Natural killer cell (primary cell): ENCODE measurements at regions not wholly inside any gene's neighbourhood (a gene's known extent, or its start where the extent isn't known, plus 50 kb on each side); places are given as distances from the start of the nearest gene placed in this dataset.

Experiments used
- ATAC-seq, 3 donors: fragments of 150-1000 bp in 2 of 3; fragments of 200-7000 bp in 1 of 3; cut with Tn5 transposase; 1 replicate in 1 of 3; 2 replicates in 2 of 3; pipeline ENCODE4 v1.10.0; 2021; ENCODE audit warnings: mild to moderate bottlenecking in 2 of 3, moderate library complexity in 2 of 3
- DNase-seq, 2 donors: peaks; one replicate each; pipeline versions ENCODE4 v3.0.0 to v3.0.0-alpha.2; 2013 to 2021; ENCODE audit warnings: mixed read lengths in 1 of 2
- H3K27ac ChIP-seq: one replicate; pipeline ENCODE4 v1.5.1; 2013; ENCODE audit warnings: mild to moderate bottlenecking, low read length
- H3K27me3 ChIP-seq: one replicate; pipeline ENCODE4 v1.6.1; 2013; ENCODE audit warnings: low read length; ENCODE audit not compliant: control insufficient read depth, insufficient read depth
- H3K36me3 ChIP-seq: one replicate; pipeline ENCODE4 v1.6.1; 2013; ENCODE audit warnings: low read length; ENCODE audit not compliant: control insufficient read depth, insufficient read depth
- H3K4me1 ChIP-seq: one replicate; pipeline ENCODE4 v1.6.1; 2013; ENCODE audit warnings: low read length; ENCODE audit not compliant: control insufficient read depth, insufficient read depth
- H3K4me3 ChIP-seq: one replicate; pipeline ENCODE4 v1.5.1; 2013; ENCODE audit warnings: low read length
- H3K9me3 ChIP-seq: one replicate; pipeline ENCODE4 v1.6.1; 2013; ENCODE audit warnings: low read length; ENCODE audit not compliant: control insufficient read depth, insufficient read depth
- H3K27ac Mint-ChIP-seq, 2 donors: one replicate each; pipeline ENCODE4 v1.8.0; 2022; ENCODE audit warnings: mild to moderate bottlenecking in 2 of 2, mixed read lengths in 2 of 2, moderate library complexity in 1 of 2
- H3K27me3 Mint-ChIP-seq, 2 donors: one replicate each; pipeline ENCODE4 v1.8.0; 2022; ENCODE audit warnings: low read depth in 2 of 2, mixed read lengths in 2 of 2
- H3K36me3 Mint-ChIP-seq: one replicate; pipeline ENCODE4 v1.8.0; 2022; ENCODE audit warnings: mixed read lengths
- H3K4me1 Mint-ChIP-seq, 2 donors: one replicate each; pipeline ENCODE4 v1.8.0; 2022; ENCODE audit warnings: mixed read lengths in 2 of 2
- H3K4me3 Mint-ChIP-seq: one replicate; pipeline ENCODE4 v1.8.0; 2022; ENCODE audit warnings: mild to moderate bottlenecking, moderate library complexity, mixed read lengths
- H3K9me3 Mint-ChIP-seq, 2 donors: one replicate each; pipeline ENCODE4 v1.8.0; 2022; ENCODE audit warnings: mixed read lengths in 2 of 2
- CTCF ChIP-seq: fragments of 200-600 bp; IDR thresholded peaks from one replicate; pipeline ENCODE4 v1.8.0; 2022; ENCODE audit warnings: antibody characterized with exemption
- WGBS: methylation state at CpG from one replicate; pipeline ENCODE4 v1.1.7; 2013; ENCODE audit warnings: missing lambda C conversion rate; ENCODE audit not compliant: insufficient coverage; 5-methylcytosine and 5-hydroxymethylcytosine counted together
- intact Hi-C: fragments of 100-400 bp; cut with micrococcal nuclease; formaldehyde crosslinking; loops from one replicate; pipeline ENCODE4 v1.14.2; 2022

DNA sequence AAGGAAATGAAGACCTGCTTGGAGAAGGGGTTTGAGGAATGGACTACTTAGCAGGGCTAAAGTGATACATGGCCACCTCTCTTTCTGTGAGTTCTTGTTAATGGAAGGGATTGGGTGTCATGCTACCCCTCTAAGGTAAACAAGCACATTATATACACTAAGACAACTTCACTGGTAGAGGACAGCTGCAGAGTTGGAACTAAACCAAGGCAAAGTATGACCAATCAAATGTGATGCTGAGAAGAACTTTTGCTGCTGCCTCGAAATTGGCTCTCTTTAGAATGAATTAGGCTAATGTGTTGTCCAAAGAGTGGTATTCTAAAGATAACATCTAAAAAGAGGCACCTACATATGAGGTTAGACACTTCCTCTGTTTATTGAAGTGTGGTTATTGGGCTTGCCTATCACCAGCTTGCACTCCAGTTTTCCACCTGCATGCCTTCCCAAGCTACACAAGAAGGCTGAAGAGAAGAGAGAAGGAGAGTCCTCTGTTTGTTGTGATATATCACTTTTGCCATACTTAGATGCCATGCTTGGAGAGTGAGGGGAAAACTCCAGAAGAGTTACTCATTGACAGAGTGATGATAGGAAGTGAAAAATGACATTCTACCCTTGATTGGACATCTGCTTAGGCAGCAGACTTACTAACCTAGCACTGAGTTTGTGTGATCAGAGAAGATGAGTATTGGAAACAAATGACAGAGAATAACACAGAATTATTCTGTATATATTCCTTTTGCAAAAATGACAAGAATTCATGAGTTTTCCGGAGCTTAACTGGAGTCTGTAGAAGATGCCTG, 536.1 kb downstream of the ZNF608 start:
- no peaks in the 10 kb centered on the region for H3K4me1 Mint-ChIP-seq
- H3K4me3 Mint-ChIP-seq, result no peak overlapping the region
- H3K36me3 ChIP-seq, result no peaks in the 10 kb centered on the region
- ATAC-seq, result no peak
- H3K27me3 ChIP-seq, result no peaks in the 10 kb centered on the region
- peaks cover 9 to 16% of the 10 kb centered on the region in 2 donors for H3K9me3 Mint-ChIP-seq
- H3K27ac ChIP-seq, result no peak overlapping the region
- 54% methylated on average over 2 of the region's 2 CpGs for WGBS
- H3K27ac Mint-ChIP-seq, result no peak overlapping the region
- H3K27me3 Mint-ChIP-seq, result no peaks in the 10 kb centered on the region
- no peak for TF ChIP-seq CTCF
- no peaks in the 10 kb centered on the region for H3K4me1 ChIP-seq
- no peaks in the 10 kb centered on the region for H3K36me3 Mint-ChIP-seq
- intact Hi-C loops, result no loop called here
- no peak for DNase-seq
- no peak overlapping the region for H3K4me3 ChIP-seq
- no peaks in the 10 kb centered on the region for H3K9me3 ChIP-seq

DNA sequence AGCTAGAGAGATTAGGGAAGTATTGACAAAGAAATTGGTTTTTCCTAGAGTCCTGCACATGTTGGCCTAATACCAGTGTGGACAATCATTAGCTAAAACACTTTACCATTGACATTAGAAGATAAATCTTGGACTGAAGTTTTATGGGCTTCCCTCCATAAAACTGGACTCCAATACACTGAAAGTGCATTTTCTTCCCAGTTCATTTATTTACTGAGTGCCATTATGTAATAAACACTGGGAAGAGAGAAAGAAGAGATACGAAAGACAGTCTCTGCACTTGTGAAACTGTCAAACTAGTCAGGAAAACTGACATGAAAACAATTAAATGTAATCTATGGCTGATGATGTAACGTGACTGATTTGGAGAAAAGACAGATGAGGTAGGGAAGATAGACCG, 539.3 kb downstream of the ZNF608 start:
- Histone ChIP-seq H3K36me3 (no peaks in the 10 kb centered on the region), H3K27me3 (no peaks in the 10 kb centered on the region), H3K4me1 (no peaks in the 10 kb centered on the region), H3K4me3 (no peak overlapping the region), H3K9me3 (peaks cover 5% of the 10 kb centered on the region), H3K27ac (no peak overlapping the region)
- DNase-seq, result no peak
- no peaks in the 10 kb centered on the region for H3K4me1 Mint-ChIP-seq
- no peak for ATAC-seq
- 90% methylated on average over 3 of the region's 3 CpGs for WGBS
- intact Hi-C loops, result no loop called here
- no peaks in the 10 kb centered on the region for H3K36me3 Mint-ChIP-seq
- no peaks in the 10 kb centered on the region for H3K27me3 Mint-ChIP-seq
- TF ChIP-seq CTCF, result no peak
- H3K27ac Mint-ChIP-seq, result no peak overlapping the region
- H3K4me3 Mint-ChIP-seq, result no peak overlapping the region
- H3K9me3 Mint-ChIP-seq, result peaks cover 7 to 9% of the 10 kb centered on the region in 2 donors

GRCh38 chr5:124206540-124206939, 539.9 kb downstream of the ZNF608 start:
- no peak for TF ChIP-seq CTCF
- Mint-ChIP-seq H3K36me3 (no peaks in the 10 kb centered on the region), H3K27ac (no peak overlapping the region), H3K27me3 (no peaks in the 10 kb centered on the region), H3K4me3 (no peak overlapping the region), H3K9me3 (peaks cover 7 to 9% of the 10 kb centered on the region in 2 donors), H3K4me1 (no peaks in the 10 kb centered on the region)
- no peak for DNase-seq
- 100% methylated on average over 2 of the region's 2 CpGs for WGBS
- no peak overlapping the region for H3K4me3 ChIP-seq
- intact Hi-C loops, result no loop called here
- H3K4me1 ChIP-seq, result no peaks in the 10 kb centered on the region
- H3K9me3 ChIP-seq, result peaks cover 5% of the 10 kb centered on the region
- H3K27me3 ChIP-seq, result no peaks in the 10 kb centered on the region
- H3K27ac ChIP-seq, result no peak overlapping the region
- no peaks in the 10 kb centered on the region for H3K36me3 ChIP-seq
- no peak for ATAC-seq

GRCh38 chr5:124203303-124203702, 543.1 kb downstream of the ZNF608 start:
- Histone ChIP-seq H3K4me3 (no peak overlapping the region), H3K9me3 (peaks cover 5% of the 10 kb centered on the region), H3K27me3 (no peaks in the 10 kb centered on the region), H3K4me1 (no peaks in the 10 kb centered on the region), H3K36me3 (no peaks in the 10 kb centered on the region), H3K27ac (no peak overlapping the region)
- Mint-ChIP-seq H3K4me1 (no peaks in the 10 kb centered on the region), H3K36me3 (no peaks in the 10 kb centered on the region), H3K27me3 (no peaks in the 10 kb centered on the region), H3K27ac (no peak overlapping the region), H3K4me3 (no peak overlapping the region), H3K9me3 (peaks cover 5 to 13% of the 10 kb centered on the region in 2 donors)
- no peak for TF ChIP-seq CTCF
- DNase-seq (no peak), ATAC-seq (no peak)
- intact Hi-C loops, result no loop called here
- 90% methylated on average over 4 of the region's 4 CpGs for WGBS
